NCI-H1930 (cell line): ENCODE measurements at regions not wholly inside any gene's neighbourhood (a gene's known extent, or its start where the extent isn't known, plus 50 kb on each side); places are given as distances from the start of the nearest gene placed in this dataset.

Source experiments
- DNase-seq, 2 experiments: peaks; one replicate each; lab custom pipeline; 2025; lab: John Stamatoyannopoulos, UW

DNA sequence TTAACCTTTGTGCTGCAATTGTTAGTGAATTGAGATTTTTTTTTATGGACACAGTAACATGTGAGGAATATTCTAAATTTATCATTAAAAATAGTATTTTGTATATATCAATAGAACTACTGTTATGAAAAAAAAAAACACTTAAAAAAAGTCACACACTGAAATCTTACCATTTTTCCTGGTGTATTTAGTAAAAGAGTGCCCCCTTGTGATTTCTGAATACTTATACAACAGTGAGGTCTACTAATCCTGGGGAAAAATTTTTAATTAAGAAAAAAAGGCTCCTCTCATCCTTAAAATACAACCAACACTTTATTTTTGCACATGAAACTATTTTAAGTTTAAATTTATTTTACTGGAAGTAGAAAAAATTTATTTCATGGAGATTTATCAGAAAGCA, 56.4 kb upstream of the SPOCK3 start:
- DNase-seq: no peak

DNA sequence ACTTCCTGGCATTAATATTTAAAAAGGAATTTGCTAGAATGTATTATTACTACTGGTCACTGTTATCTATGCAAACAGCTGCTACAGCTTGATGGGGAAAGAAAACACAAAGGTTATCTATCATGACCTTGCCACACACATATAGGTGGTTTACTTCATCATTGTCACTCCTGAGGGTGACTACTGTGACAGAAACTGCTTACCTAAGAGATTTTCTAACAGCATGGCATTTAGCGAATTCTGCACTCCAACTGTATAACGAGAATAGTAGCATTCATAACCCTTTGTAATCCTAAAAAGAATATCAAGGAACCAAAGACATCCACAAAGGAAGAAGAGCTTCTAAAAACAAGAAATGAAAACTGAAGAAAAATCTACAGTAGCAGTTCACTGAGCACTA, 74.6 kb upstream of the SPOCK3 start:
- no peak for DNase-seq

GRCh38 chr4:167321299-167321698, 87.0 kb upstream of the SPOCK3 start:
- no peak for DNase-seq

- no peak for DNase-seq
Observed at GRCh38 chr4:167339781-167340180, 105.5 kb upstream of the SPOCK3 start.

- DNase-seq: no peak
Observed at GRCh38 chr4:167359711-167360110, 125.4 kb upstream of the SPOCK3 start.

DNA sequence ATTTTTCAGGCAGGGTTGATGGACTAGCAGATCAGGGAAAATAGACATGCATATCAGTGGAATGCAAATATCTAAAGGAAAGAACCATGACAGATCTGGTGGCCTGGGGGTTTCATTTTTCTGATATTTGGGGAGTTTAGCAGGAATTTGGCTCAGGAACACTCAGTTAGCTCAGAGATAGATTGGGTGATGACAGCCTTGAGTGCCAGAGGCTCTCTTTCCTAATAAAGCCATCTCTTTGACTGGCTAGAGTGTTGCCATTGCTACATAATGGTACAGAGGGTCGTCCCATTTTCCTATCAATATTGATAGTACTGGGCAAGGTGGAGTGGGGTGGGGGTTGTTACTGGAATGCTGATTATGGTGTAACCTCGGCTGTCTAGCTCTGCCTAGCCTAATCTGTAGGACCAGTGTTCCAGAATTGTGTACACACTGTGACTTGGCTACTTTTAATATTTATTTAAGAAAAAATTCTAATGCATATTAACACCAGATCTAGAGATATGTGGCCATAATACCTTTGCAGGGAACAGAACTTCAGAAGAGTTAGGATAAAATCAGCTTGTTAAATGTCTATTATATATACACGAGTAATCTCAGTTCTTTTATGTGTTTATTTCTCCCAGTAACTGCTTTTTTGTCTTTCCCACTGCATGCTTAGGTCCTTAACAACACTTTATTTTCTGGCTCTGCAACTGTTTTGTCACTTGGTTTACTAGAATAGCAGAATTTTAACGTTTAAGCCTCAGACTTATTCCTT, 145.0 kb upstream of the SPOCK3 start:
- no peak for DNase-seq

DNA sequence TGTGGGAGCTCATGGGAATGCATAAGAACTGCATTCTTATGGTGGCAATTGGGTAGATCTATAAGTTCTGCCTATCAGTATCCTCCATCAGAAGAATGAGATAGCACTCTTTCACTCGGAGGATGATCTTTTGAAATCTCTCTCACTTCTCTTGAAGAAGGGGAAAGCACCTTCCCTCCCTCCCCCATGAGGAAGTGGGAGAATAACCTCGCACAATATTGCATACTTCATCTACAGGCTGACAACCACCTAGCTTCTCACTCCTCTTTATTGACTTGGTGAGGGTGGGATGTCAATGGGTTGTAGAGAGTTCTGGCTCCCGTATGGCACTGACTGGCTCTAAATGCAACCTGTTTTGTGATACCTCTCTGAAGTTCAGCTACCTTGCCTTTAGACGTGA, 146.7 kb upstream of the SPOCK3 start:
- no peak for DNase-seq

DNA sequence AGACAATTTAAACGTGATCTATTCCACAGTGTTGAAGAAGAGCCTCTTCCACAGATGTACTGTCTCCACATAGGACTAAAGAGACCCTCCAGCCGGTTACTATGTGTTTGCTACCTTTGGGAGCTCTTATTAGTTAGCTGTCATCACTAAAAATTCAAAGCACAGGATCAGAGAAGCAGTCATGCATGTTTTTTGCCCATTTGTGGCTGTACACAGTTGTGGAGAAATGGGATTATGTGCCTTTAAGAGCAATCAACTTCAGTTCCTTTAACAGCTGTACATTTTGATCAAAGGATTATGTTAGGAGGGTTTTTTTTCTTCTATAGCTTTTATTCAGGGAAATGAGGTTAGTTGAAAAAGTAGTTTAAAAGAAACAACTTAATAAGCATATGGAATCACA, 149.0 kb upstream of the SPOCK3 start:
- no peak for DNase-seq

GRCh38 chr4:167397586-167397985, 163.3 kb upstream of the SPOCK3 start:
- no peak for DNase-seq

DNA sequence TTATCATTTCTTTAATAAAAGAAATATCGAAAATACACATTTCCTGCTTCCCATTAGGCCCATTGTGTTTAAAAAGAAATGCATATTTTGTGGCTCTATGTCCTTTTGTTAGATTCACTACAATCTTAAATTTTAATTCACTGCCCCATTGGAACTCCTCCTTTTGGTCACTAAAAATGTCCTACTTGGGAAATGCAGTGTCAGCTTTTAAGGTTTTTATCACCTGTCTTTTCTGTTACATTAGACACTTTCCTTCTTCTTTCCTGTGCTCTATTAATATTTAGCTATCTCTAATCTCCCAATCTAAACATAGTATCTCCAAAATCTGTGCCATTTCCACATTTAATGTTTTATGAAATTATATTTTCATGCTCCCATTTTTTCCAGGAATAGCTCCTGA, 164.9 kb upstream of the SPOCK3 start:
- DNase-seq: no peak

- no peak for DNase-seq
Observed at GRCh38 chr4:167406181-167406580, 171.9 kb upstream of the SPOCK3 start.

GRCh38 chr4:167415461-167415860, 181.2 kb upstream of the SPOCK3 start:
- DNase-seq: no peak

DNA sequence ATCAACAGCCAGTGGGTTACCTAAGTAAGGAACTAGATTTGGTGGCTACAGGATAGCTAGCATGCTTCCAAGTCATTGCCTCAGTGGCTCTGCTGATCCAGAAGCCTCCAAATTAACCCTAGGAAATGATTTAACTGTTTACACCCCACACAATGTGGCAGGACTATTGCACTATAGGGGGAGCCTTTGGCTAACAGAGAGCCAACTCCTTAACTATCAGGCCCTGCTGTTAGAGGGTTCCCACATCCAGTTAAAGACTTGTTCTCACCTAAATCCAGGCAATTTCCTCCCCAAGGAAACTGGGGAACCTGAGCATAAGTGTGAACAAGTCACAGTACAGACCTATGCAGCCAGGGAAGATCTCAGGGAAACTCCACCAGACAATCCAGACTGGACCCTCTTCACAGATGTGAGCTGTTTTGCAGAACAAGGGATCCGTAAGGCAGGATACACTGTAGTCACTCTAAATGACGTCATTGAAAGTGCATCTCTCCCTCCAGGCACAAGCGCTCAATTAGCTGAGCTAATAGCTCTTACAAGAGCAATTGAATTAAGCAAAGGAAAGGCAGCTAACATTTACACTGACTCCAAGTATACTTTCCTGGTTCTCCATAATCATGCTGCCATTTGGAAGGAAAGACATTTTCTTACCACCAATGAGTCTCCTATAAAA, 185.3 kb upstream of the SPOCK3 start:
- no peak for DNase-seq

DNA sequence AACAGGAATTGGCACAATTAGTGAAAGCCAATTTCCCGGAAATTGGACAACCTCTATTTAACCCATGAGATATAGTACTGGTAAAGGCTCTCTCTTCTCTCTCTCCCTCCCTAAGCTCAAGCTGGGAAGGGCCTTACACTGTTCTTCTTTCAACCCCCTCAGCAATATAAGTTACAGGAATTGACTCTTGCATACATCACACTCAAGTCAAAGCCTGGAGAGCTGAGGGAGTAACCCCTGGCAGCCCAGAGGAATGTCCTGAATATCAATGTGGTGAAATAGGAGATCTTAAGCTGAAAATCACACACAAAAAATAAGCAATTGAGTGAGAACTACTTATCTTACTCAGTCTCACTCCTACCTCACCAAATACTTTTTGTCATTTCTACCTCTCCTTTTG, 186.9 kb upstream of the SPOCK3 start:
- no peak for DNase-seq

DNA sequence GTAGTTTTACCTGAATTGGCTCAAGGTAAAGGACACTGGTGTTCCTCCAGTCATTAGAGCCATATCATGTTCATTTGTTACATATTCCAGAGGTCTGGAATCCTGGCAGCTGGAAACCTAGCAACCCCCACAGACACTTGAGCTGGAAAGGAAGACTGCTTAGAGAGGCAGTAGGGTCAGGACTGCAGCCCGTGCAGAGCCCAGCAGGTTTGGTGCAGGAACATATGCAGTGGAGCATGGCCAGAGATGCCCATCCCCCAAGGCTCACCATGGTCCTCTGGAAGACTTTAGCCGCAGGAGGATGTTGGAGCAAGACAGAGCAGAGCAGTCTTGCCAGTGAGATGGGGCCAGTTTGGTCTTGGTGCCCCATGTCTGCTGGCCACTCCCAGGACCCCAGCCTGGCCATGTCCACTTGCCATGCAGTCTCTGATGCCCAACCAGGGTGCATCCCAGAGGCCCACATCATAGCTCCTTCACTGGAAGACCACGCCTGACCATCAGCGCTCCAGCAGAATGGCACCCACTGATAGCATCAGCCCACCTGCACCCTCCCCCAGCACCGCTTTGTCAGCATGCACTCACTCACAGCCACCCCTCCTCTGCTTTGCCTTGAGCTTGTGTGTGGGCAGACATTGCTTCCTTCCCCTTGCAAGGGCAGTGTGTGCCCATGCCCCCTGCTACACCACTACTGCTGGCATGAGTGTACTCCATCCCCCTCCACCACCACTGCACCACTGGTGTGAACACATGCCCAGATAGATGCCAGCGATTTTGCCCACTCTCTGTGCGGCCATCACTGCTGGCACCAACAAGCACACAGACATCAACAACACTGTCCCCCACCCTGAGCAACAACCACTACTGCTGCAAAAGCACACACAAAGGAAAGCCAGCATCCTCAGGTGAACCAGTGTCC, 190.3 kb upstream of the SPOCK3 start:
- no peak for DNase-seq

- DNase-seq: no peak
Observed at GRCh38 chr4:167428156-167428555, 193.9 kb upstream of the SPOCK3 start.

DNA sequence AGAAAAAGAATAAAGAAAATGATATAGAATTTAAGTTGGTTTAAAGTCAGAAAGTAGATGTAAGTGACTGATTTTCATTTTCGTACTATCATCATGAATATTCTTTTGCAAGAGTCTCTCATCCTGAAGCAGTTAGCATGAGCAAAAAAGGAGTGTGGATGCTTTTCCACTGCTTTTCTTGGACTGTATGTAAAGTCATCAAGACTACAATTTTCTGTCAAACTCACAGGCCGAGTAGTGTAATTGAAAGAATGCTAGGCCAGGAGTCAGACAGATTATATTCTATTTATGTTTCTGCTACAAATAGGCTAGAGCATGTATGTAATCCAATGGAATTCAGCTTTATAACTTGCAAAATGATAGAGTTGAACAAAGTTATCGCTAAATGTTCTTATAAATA, 197.1 kb upstream of the SPOCK3 start:
- no peak for DNase-seq

DNA sequence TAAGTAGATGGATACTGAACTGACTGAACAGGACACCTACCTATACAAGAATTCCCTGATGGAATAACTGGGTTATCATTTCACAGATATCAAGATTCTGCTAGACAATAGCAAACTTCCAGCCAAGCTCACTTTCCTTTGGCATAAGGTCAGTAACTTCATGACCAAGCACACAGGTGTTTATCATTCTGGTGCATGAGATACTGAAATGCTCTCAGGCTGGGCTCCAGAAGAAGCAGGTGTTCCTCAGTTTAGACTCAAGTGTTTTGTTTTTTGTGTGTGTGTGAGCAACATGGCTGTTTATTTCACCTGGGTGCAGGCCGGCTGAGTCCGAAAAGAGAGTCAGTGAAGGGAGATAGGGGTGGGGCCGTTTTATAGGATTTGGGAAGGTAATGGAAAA, 201.5 kb upstream of the SPOCK3 start:
- DNase-seq: no peak

DNA sequence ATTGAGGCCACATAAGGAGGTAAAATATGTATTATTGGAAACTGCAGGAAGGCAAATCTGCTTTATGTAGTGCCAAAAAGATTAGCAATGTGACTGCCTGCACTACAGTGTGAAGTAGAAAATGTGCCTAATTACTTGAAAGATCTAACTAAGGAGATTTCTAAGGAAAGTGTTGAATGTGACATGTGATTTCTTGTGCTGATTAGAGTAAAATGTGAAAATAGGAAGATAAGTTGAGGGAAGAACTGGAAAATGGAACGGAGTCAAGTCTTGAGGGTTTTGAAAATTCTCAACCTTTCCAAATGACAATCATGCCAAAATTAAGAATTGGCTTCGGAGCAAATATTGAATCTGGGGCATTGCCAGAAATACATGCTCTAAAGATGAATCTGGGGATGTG, 209.5 kb upstream of the SPOCK3 start:
- no peak for DNase-seq

GRCh38 chr4:167452922-167453430, 218.7 kb upstream of the SPOCK3 start:
- DNase-seq: no peak

DNA sequence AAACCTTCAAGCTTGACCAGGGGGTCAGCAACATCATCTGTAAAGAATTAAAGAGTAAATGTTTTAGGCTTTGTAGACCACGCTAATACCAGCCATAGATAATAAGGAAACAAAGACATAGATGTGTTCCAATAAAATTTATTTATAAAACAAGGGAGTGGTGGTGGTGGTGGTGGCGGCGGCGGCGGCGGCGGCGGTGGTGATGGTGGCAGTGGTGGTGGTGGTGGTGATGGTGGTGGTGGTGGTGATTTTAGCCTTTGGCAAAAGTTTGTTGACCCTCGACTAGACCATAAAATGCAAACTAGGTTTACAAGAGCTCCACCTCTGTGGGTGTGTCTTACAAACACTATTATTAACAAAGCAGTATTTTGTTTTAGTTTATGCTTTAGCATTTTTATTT, 222.3 kb upstream of the SPOCK3 start:
- no peak for DNase-seq

DNA sequence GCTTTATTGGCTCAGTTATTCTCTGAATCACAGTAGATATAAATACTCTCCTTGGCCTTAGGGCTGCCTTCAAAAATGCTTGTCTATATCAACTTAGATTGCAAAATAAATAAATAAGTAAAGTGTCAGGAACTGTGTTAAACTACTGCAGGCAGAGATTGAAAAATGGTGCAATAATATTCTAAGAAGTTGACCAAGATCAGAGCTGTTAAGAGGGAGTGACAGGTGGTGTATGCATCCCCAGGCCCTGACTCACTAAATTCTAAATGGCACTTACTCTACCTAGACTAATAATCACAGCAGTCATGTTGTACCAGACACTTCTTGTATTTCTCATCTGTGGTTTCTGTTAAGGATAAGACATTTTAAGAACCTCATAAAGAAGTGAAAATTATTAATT, 235.1 kb upstream of the SPOCK3 start:
- DNase-seq: no peak

- DNase-seq: no peak
Observed at GRCh38 chr4:167475951-167476350, 241.7 kb upstream of the SPOCK3 start.
